H1 (cell line): ENCODE measurements at regions not wholly inside any gene's neighbourhood (a gene's known extent, or its start where the extent isn't known, plus 50 kb on each side); places are given as distances from the start of the nearest gene placed in this dataset.

Experiments used
- CHD1 ChIP-seq: IDR thresholded peaks from 2 replicates; pipeline ENCODE4 v1.6.1; 2012; ENCODE audit warnings: low read depth, low read length, improper control_type of control experiment
- EZH2 ChIP-seq: fragments of 200-600 bp; sonication (generic); IDR thresholded peaks from 2 replicates; pipeline ENCODE4 v1.7.1; 2012; ENCODE audit warnings: low read depth, mild to moderate bottlenecking, moderate library complexity, low read length, inconsistent platforms; ENCODE audit not compliant: severe bottlenecking
- SIX5 ChIP-seq: IDR thresholded peaks from 2 replicates; pipeline ENCODE4 v1.6.1; 2011; ENCODE audit warnings: mild to moderate bottlenecking, low read depth, low read length
- SRF ChIP-seq: IDR thresholded peaks from 2 replicates; pipeline ENCODE4 v1.6.1; 2011; ENCODE audit warnings: mild to moderate bottlenecking, low read depth, low read length, moderate library complexity
- TF ChIP-seq, protein P1 (sequence below), 3 experiments: IDR thresholded peaks; 1 replicate in 2 of 3; 2 replicates in 1 of 3; pipeline versions ENCODE4 v1.5.1 to v1.6.1; 2011; ENCODE audit warnings: low read length in 3 of 3, mild to moderate bottlenecking in 3 of 3, inconsistent platforms in 2 of 3, low read depth in 1 of 3, moderate library complexity in 1 of 3; ENCODE audit not compliant: insufficient read depth in 1 of 3; ENCODE audit errors: control extremely low read depth in 1 of 3

DNA sequence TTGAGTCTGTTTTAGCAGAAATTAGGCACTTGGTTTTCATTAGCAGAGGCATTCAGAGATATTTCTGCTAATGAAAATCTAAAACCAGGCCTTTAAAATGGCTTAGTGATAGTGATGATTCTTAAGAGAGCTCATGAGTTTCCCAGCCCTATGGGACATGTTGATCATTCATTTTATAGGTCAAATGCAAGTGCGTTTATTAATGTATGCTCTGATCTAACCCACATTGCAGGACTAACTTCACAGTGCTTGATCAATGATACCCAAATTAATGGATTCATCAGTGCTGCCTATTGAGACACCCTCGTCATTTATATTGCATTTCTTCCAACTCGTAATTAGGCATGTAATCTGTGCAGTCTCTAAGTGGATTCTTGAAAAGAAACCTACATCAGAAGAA is 54.7 kb upstream of the ETAA1 start:
- TF ChIP-seq SIX5 (no peak), CHD1 (no peak), SRF (no peak), EZH2 (no peak)
- TF ChIP-seq, protein P1, sequence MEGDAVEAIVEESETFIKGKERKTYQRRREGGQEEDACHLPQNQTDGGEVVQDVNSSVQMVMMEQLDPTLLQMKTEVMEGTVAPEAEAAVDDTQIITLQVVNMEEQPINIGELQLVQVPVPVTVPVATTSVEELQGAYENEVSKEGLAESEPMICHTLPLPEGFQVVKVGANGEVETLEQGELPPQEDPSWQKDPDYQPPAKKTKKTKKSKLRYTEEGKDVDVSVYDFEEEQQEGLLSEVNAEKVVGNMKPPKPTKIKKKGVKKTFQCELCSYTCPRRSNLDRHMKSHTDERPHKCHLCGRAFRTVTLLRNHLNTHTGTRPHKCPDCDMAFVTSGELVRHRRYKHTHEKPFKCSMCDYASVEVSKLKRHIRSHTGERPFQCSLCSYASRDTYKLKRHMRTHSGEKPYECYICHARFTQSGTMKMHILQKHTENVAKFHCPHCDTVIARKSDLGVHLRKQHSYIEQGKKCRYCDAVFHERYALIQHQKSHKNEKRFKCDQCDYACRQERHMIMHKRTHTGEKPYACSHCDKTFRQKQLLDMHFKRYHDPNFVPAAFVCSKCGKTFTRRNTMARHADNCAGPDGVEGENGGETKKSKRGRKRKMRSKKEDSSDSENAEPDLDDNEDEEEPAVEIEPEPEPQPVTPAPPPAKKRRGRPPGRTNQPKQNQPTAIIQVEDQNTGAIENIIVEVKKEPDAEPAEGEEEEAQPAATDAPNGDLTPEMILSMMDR (IDR thresholded peaks at IDR 0.05; ENCODE audit: control extremely low read depth in 1 of 3, insufficient read depth in 1 of 3, low read depth in 1 of 3, low read length in 3 of 3) = no peak
